AG04450 (cell line): ENCODE measurements at regions not wholly inside any gene's neighbourhood (a gene's known extent, or its start where the extent isn't known, plus 50 kb on each side); places are given as distances from the start of the nearest gene placed in this dataset.

Experiments used
- CTCF ChIA-PET: fragments of 300-600, 350-600 bp; formaldehyde crosslinking; extraction: SDS; loops from one replicate; lab custom pipeline; 2022; ENCODE audit warnings: antibody characterized with exemption, inconsistent platforms; lab: Charles Lee
- POLR2A ChIA-PET: fragments of 350-600 bp; formaldehyde crosslinking; extraction: SDS; loops from one replicate; lab custom pipeline; 2021; ENCODE audit warnings: antibody characterized with exemption, inconsistent platforms; lab: Yijun Ruan, JAX
- DNase-seq: peaks from one replicate; pipeline ENCODE4 v3.0.0-alpha.2; 2011; ENCODE audit warnings: low read depth, low spot score
- H3K27ac ChIP-seq: one replicate; pipeline ENCODE4 v1.5.1; 2012; ENCODE audit warnings: low read depth, low read length, control low read depth
- H3K27me3 ChIP-seq: one replicate; pipeline ENCODE4 v1.6.0; 2012; ENCODE audit warnings: low read length; ENCODE audit not compliant: control insufficient read depth, insufficient read depth
- H3K4me3 ChIP-seq: 2 replicates; pipeline ENCODE4 v1.5.1; 2011; ENCODE audit warnings: mild to moderate bottlenecking, low read depth, low read length, control low read depth
- H3K9me3 ChIP-seq: 2 replicates; pipeline ENCODE4 v1.5.1; 2012; ENCODE audit warnings: low read length; ENCODE audit not compliant: control insufficient read depth, insufficient read depth
- TF ChIP-seq, protein P1 (sequence below): IDR thresholded peaks from 2 replicates; pipeline ENCODE4 v1.5.1; 2011; ENCODE audit warnings: low read depth, low read length, control low read depth, inconsistent platforms

DNA sequence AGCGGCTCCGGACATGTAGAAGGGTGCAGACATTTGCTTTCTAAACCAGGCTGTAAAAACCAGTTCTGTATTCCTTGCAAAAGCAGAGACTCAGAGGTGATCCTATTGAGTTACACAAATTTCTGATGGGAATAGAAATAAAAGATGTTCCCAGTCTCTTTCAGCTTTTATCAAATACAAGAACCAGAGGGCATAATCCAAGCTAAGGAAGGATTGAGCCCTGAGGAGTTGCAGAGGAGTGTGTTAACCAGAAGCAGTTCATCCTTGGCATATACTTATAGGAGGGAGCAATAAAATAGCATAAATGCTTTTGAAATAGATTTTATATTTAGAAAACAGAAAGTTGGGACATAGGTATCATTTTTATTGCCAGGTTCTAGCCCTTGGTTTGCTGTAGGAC, 75.3 kb downstream of the KIF4B start:
- Histone ChIP-seq H3K27ac (no peak overlapping the region), H3K4me3 (no peak overlapping the region), H3K9me3 (no peaks in the 10 kb centered on the region), H3K27me3 (no peaks in the 10 kb centered on the region)
- ChIA-PET CTCF (interaction anchor here (1.2 kb wide), 1 partner anchor 51 kb away, joined by 3 read pairs; no protein-coding TSS in a partner anchor), POLR2A (no interaction called here)
- DNase-seq: no peak
- TF ChIP-seq, protein P1, sequence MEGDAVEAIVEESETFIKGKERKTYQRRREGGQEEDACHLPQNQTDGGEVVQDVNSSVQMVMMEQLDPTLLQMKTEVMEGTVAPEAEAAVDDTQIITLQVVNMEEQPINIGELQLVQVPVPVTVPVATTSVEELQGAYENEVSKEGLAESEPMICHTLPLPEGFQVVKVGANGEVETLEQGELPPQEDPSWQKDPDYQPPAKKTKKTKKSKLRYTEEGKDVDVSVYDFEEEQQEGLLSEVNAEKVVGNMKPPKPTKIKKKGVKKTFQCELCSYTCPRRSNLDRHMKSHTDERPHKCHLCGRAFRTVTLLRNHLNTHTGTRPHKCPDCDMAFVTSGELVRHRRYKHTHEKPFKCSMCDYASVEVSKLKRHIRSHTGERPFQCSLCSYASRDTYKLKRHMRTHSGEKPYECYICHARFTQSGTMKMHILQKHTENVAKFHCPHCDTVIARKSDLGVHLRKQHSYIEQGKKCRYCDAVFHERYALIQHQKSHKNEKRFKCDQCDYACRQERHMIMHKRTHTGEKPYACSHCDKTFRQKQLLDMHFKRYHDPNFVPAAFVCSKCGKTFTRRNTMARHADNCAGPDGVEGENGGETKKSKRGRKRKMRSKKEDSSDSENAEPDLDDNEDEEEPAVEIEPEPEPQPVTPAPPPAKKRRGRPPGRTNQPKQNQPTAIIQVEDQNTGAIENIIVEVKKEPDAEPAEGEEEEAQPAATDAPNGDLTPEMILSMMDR: no peak

DNA sequence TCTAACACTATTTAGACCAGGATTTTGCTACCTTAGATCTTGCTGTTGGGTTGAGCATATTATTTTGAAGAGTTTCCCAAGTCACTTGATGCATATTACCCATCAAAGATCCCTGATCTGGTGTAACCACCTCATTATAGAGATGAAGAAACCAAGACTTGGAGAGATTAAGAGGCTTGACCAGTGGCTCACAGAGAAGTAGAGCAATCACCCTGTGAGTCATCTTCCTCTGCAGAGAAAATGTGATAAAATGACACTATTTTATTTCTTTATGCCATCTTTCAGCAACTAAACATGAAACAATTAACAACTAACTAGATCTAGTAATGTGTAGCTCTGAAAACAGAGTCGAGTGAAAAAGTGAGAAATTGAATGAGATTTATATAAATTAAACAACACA, 76.1 kb downstream of the KIF4B start:
- no peak for DNase-seq
- ChIA-PET CTCF (no interaction called here), POLR2A (no interaction called here)
- no peaks in the 10 kb centered on the region for H3K9me3 ChIP-seq
- TF ChIP-seq, protein P1: no peak
- no peaks in the 10 kb centered on the region for H3K27me3 ChIP-seq
- no peak overlapping the region for H3K4me3 ChIP-seq
- no peak overlapping the region for H3K27ac ChIP-seq

- no peak for DNase-seq
- H3K27ac ChIP-seq: no peak overlapping the region
Measured at GRCh38 chr5:155091063-155091648, 77.6 kb downstream of the KIF4B start.

GRCh38 chr5:155091768-155092717, 78.5 kb downstream of the KIF4B start:
- POLR2A ChIA-PET: no interaction called here
- no peaks in the 10 kb centered on the region for H3K9me3 ChIP-seq
- no peak overlapping the region for H3K4me3 ChIP-seq
- DNase-seq: no peak
- H3K27me3 ChIP-seq: no peaks in the 10 kb centered on the region
- TF ChIP-seq, protein P1: no peak
- H3K27ac ChIP-seq: no peak overlapping the region
- CTCF ChIA-PET: interaction anchor here (0.6 to 3.1 kb wide), 3 partner anchors 45 to 120 kb away, joined by 8 to 12 read pairs (median 9); no protein-coding TSS in a partner anchor

More at GRCh38 chr5:155091063-155091648, 77.6 kb downstream of the KIF4B start:
- ChIA-PET CTCF (interaction anchor here (2.4 to 3.1 kb wide), 2 partner anchors 48 to 119 kb away, joined by 8 to 9 read pairs; no protein-coding TSS in a partner anchor), POLR2A (no interaction called here)
- H3K27me3 ChIP-seq: no peaks in the 10 kb centered on the region
- no peaks in the 10 kb centered on the region for H3K9me3 ChIP-seq
- H3K4me3 ChIP-seq: no peak overlapping the region
- TF ChIP-seq, protein P1: no peak
